ENCODE measurements at regions not wholly inside any gene's neighbourhood (a gene's known extent, or its start where the extent isn't known, plus 50 kb on each side); places are given as distances from the start of the nearest gene placed in this dataset.

- Histone ChIP-seq H3K4me2 (ENCODE audit: extremely low read depth, insufficient read depth, low read length) (no peak overlapping the region), H3K79me2 (ENCODE audit: control insufficient read depth, insufficient read depth, low read length) (no peaks in the 10 kb centered on the region), H3K27me3 (ENCODE audit: control insufficient read depth, insufficient read depth, low read length) (no peaks in the 10 kb centered on the region), H3K4me1 (ENCODE audit: control insufficient read depth, extremely low read depth, insufficient read depth, low read length) (no peaks in the 10 kb centered on the region), H4K20me1 (ENCODE audit: control insufficient read depth, extremely low read depth, insufficient read depth, low read length) (no peaks in the 10 kb centered on the region), H3K27ac (ENCODE audit: insufficient read depth, low read length) (no peak overlapping the region), H3K9ac (ENCODE audit: insufficient read depth, low read length) (no peak overlapping the region), H2AFZ (ENCODE audit: low read length) (no peak overlapping the region), H3K9me3 (ENCODE audit: control insufficient read depth, insufficient read depth, low read depth, low read length) (no peaks in the 10 kb centered on the region), H3K36me3 (ENCODE audit: control insufficient read depth, insufficient read depth, low read length) (no peaks in the 10 kb centered on the region), H3K4me3 (replicated peaks in 1 of 4; ENCODE audit: control extremely low read depth in 1 of 4, insufficient read depth in 1 of 4, low read depth in 3 of 4, low read length in 4 of 4) (no peak overlapping the region)
- TF ChIP-seq, protein P1, sequence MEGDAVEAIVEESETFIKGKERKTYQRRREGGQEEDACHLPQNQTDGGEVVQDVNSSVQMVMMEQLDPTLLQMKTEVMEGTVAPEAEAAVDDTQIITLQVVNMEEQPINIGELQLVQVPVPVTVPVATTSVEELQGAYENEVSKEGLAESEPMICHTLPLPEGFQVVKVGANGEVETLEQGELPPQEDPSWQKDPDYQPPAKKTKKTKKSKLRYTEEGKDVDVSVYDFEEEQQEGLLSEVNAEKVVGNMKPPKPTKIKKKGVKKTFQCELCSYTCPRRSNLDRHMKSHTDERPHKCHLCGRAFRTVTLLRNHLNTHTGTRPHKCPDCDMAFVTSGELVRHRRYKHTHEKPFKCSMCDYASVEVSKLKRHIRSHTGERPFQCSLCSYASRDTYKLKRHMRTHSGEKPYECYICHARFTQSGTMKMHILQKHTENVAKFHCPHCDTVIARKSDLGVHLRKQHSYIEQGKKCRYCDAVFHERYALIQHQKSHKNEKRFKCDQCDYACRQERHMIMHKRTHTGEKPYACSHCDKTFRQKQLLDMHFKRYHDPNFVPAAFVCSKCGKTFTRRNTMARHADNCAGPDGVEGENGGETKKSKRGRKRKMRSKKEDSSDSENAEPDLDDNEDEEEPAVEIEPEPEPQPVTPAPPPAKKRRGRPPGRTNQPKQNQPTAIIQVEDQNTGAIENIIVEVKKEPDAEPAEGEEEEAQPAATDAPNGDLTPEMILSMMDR (conservative IDR thresholded peaks at IDR 0.05 in 1 of 2, IDR thresholded peaks at IDR 0.05 in 1 of 2; ENCODE audit: low read depth in 1 of 2, low read length in 2 of 2), result no peak
- no peak for TF ChIP-seq EZH2 (IDR thresholded peaks at IDR 0.05; ENCODE audit: low read length, missing control alignments)
- no peak for DNase-seq (ENCODE audit: low read depth in 2 of 2)
These were observed 278.5 kb downstream of the TAF11L14 start for GRCh38 chr5:17912794-17913193.

DNA sequence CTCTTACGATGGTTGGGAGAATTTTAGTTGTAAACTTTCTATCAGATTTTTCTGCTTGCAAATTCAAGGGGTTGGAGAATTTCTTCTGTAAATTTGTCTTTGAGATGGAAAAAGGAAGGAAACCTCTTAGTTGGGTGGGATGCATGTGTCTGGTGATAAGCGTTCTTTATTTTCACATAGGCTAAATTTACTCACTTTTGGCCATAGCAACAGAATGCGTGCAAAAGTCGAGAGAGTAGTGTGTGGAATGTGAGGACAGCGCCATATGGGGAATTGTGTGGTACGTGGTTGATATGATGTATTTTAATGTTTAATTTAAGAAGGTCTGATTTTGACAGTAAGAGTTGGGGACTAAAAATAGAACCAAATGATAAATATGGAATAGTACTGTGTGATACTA is 282.2 kb downstream of the TAF11L14 start:
- no peaks in the 10 kb centered on the region for H4K20me1 ChIP-seq (ENCODE audit: control insufficient read depth, extremely low read depth, insufficient read depth, low read length)
- H3K4me2 ChIP-seq (ENCODE audit: extremely low read depth, insufficient read depth, low read length), result no peak overlapping the region
- DNase-seq (ENCODE audit: low read depth in 2 of 2), result no peak
- no peaks in the 10 kb centered on the region for H3K27me3 ChIP-seq (ENCODE audit: control insufficient read depth, insufficient read depth, low read length)
- no peaks in the 10 kb centered on the region for H3K9me3 ChIP-seq (ENCODE audit: control insufficient read depth, insufficient read depth, low read depth, low read length)
- no peak overlapping the region for H3K4me3 ChIP-seq (replicated peaks in 1 of 4; ENCODE audit: control extremely low read depth in 1 of 4, insufficient read depth in 1 of 4, low read depth in 3 of 4, low read length in 4 of 4)
- no peak overlapping the region for H3K9ac ChIP-seq (ENCODE audit: insufficient read depth, low read length)
- TF ChIP-seq, protein P1 (conservative IDR thresholded peaks at IDR 0.05 in 1 of 2, IDR thresholded peaks at IDR 0.05 in 1 of 2; ENCODE audit: low read depth in 1 of 2, low read length in 2 of 2), result no peak
- TF ChIP-seq EZH2 (IDR thresholded peaks at IDR 0.05; ENCODE audit: low read length, missing control alignments), result no peak
- no peak overlapping the region for H3K27ac ChIP-seq (ENCODE audit: insufficient read depth, low read length)
- no peak overlapping the region for H2AFZ ChIP-seq (ENCODE audit: low read length)
- no peaks in the 10 kb centered on the region for H3K79me2 ChIP-seq (ENCODE audit: control insufficient read depth, insufficient read depth, low read length)
- H3K4me1 ChIP-seq (ENCODE audit: control insufficient read depth, extremely low read depth, insufficient read depth, low read length), result no peaks in the 10 kb centered on the region
- no peaks in the 10 kb centered on the region for H3K36me3 ChIP-seq (ENCODE audit: control insufficient read depth, insufficient read depth, low read length)

DNA sequence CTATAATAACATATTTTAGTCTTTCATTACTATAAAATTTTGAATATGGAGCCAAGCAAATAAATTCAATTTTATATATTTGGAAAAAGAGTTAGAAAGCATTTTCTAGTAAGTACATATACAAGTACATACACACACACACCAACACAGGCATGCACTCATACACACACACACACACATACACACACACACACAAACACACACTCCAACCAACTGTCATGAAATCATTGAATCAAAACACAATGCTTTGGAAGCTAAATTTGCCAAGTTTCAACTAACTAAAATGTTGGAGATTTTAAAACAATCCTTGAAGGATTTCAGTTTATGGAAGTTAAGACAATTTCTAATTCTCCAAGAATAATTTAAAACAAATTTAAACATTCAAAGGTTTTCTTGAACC is 283.2 kb downstream of the TAF11L14 start:
- Histone ChIP-seq H3K4me1 (ENCODE audit: control insufficient read depth, extremely low read depth, insufficient read depth, low read length) (no peaks in the 10 kb centered on the region), H3K27me3 (ENCODE audit: control insufficient read depth, insufficient read depth, low read length) (no peaks in the 10 kb centered on the region), H3K36me3 (ENCODE audit: control insufficient read depth, insufficient read depth, low read length) (no peaks in the 10 kb centered on the region), H3K79me2 (ENCODE audit: control insufficient read depth, insufficient read depth, low read length) (no peaks in the 10 kb centered on the region), H3K4me2 (ENCODE audit: extremely low read depth, insufficient read depth, low read length) (no peak overlapping the region), H3K4me3 (replicated peaks in 1 of 4; ENCODE audit: control extremely low read depth in 1 of 4, insufficient read depth in 1 of 4, low read depth in 3 of 4, low read length in 4 of 4) (no peak overlapping the region), H3K9ac (ENCODE audit: insufficient read depth, low read length) (no peak overlapping the region), H2AFZ (ENCODE audit: low read length) (no peak overlapping the region), H3K9me3 (ENCODE audit: control insufficient read depth, insufficient read depth, low read depth, low read length) (no peaks in the 10 kb centered on the region), H4K20me1 (ENCODE audit: control insufficient read depth, extremely low read depth, insufficient read depth, low read length) (no peaks in the 10 kb centered on the region), H3K27ac (ENCODE audit: insufficient read depth, low read length) (no peak overlapping the region)
- no peak for DNase-seq (ENCODE audit: low read depth in 2 of 2)
- no peak for TF ChIP-seq EZH2 (IDR thresholded peaks at IDR 0.05; ENCODE audit: low read length, missing control alignments)
